ENCODE measurements at regions not wholly inside any gene's neighbourhood (a gene's known extent, or its start where the extent isn't known, plus 50 kb on each side); places are given as distances from the start of the nearest gene placed in this dataset.

DNA sequence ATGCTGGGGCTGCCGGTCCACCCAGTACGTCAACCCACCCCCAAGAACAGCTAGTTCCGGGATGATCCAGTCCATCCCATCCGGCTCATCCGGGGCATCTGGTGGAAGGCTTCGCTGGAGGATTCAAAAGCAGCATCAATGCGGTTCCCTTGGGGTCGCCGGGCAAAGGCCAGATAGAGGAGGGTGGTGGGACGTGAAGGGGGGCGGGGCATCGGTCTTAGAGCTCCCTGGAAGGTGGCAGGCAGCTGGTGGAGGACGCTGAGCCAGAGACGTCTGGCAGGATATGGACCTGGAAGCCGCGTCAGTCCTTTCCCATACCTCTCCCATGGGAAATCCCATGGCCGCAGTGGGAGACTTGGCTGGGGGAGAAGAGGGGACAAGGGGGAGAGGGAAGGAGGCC is 1500.8 kb upstream of the DEFB115 start:
- TF ChIP-seq, protein P1, sequence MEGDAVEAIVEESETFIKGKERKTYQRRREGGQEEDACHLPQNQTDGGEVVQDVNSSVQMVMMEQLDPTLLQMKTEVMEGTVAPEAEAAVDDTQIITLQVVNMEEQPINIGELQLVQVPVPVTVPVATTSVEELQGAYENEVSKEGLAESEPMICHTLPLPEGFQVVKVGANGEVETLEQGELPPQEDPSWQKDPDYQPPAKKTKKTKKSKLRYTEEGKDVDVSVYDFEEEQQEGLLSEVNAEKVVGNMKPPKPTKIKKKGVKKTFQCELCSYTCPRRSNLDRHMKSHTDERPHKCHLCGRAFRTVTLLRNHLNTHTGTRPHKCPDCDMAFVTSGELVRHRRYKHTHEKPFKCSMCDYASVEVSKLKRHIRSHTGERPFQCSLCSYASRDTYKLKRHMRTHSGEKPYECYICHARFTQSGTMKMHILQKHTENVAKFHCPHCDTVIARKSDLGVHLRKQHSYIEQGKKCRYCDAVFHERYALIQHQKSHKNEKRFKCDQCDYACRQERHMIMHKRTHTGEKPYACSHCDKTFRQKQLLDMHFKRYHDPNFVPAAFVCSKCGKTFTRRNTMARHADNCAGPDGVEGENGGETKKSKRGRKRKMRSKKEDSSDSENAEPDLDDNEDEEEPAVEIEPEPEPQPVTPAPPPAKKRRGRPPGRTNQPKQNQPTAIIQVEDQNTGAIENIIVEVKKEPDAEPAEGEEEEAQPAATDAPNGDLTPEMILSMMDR (IDR thresholded peaks at IDR 0.05): no peak
- TF ChIP-seq EZH2 (IDR thresholded peaks at IDR 0.05): no peak

Data from neural progenitor cell (in vitro differentiated cells).